Stimulated activated CD4-positive, alpha-beta T cell treated with anti-CD3 and anti-CD28 coated beads, Interleukin-15, amount 100 ng/mL, for 24 hours (primary cell): ENCODE measurements at regions not wholly inside any gene's neighbourhood (a gene's known extent, or its start where the extent isn't known, plus 50 kb on each side); places are given as distances from the start of the nearest gene placed in this dataset.
"Not testable (repeated sequence)": the region's sequence is repeated elsewhere in the genome, so short reads cannot be mapped to it uniquely, and the experiment has no call there.

ENCODE experiments used
- DNase-seq: peaks from one replicate; pipeline ENCODE4 v3.0.0-alpha.2; 2020

DNA sequence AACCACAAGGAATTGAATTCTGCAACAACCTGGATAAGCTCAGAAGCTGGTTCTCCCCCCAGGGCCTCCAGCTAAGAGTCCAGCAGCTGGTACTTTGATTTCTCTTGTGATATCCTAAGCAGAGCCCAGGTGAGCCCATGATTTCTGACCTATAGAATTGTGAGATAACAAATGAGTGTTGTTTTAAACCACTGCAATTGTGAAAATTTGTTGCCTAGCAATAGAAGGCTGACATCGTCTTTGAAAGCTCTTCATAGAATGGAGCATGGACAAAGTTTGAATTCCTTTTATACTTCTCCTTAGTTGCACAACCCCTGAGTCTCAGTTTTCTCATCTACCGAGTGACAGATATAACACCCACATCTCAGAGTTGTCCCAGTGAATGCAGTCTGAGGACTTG, 129.9 kb downstream of the TEX36 start:
- DNase-seq, result no peak

GRCh38 chr10:125551247-125551646, 131.7 kb downstream of the TEX36 start:
- no peak for DNase-seq

DNA sequence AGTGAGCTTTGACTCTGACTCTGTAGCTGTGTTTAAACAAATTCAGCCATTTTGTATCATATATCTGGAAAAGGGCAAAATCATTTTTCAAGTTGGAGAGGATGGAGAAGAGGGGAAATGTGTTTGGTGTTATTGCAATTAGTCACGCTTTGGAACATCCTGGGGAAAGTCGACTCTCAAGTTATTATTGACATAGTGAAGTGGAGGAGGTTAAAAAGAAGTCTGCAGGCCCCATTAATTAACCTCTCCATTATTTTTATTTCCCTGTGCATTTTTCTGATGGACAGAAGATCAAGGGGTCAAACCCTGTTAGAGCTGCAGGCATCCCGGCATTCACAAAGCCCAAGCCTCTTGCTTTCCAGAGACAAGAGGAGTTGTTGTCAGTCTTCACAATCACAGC, 132.6 kb downstream of the TEX36 start:
- DNase-seq, result no peak

DNA sequence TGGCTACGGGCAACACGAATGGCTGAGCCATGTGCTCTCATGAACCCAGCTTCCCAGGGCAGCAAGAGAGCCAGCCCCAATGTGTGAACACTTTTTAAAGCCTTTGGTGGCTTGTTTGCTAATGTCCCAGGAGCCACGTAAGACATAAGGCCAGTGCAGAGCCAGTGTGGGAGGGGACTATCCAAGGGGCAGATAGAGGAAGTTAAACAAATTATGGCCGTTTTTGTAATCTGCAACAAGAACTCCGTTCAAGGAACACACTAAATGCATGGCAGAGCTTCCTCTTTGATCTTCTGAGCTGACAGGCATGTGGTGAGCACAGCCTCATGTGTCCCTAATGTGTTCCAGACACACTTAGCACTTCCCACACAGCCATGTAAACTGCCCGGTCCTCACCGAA, 133.3 kb downstream of the TEX36 start:
- DNase-seq, result no peak

- no peak for DNase-seq
Observed at GRCh38 chr10:125548878-125549277, 134.1 kb downstream of the TEX36 start.

- no peak for DNase-seq
Observed at GRCh38 chr10:125548356-125548755, 134.6 kb downstream of the TEX36 start.

GRCh38 chr10:125547010-125547650, 135.8 kb downstream of the TEX36 start:
- DNase-seq, result no peak

DNA sequence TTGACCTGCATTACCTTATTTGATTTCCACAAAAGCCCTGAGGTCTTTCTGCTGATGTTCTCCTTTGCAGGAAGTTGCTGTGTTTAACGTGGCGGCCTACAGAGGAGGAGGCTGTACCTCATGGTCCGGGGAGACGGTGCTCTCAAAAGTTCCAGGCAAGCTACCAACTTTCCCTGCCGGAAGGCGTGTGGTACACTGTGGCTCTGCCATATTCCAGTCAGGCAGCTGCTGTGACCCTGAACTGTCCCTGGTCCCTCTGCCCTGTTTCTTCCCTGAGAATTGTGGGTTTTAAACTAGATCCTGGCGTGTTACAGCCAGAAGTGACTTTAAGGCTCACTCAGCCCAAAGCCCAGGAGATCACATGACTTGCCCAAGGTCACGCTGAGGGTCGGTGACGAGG, 139.2 kb downstream of the TEX36 start:
- no peak for DNase-seq

GRCh38 chr10:125538947-125539731, 143.8 kb downstream of the TEX36 start:
- no peak for DNase-seq

GRCh38 chr10:125536236-125536635, 146.7 kb downstream of the TEX36 start:
- no peak for DNase-seq

GRCh38 chr10:125535559-125535958, 147.4 kb downstream of the TEX36 start:
- no peak for DNase-seq

- DNase-seq, result no peak
Observed at GRCh38 chr10:125534515-125534914, 148.4 kb downstream of the TEX36 start.

DNA sequence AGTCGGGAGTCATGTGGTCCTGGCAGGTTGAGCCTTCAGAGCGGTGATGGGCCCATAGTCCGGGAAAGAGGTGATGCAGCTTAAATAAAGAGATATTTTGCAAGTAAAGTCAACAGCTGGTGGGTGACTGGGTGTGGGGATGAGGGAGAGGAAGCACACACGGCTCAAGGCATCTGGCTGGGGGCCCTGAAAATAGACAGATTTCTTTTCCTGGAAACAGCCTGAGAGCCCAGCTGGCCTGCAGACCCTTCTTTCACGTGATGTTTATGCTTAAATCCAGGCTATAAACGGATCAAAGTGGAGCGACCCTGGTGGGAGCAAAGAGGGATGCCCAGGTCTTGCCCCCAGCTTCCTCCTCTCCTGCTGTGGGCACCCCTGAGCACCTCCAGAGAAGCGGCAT, 149.1 kb downstream of the TEX36 start:
- DNase-seq, result no peak

DNA sequence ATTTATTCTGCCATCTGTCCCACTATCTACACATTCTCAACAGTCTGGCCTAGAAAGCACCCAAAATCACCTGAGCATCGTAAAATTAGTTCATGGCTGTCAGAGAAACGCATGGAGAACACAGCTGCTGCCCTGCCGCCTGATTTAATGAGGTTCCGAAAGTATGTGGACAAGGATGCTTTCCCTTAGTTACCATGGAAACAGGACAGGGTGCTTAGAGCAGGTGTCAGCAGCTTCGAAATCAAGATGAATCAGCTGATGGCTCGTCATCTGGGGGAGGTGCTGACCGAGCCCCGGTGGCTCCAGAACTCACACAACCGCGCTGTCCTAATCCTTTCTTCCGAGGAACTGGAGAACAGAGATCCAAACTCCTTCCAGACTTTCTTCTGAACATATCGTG, 151.5 kb downstream of the TEX36 start:
- DNase-seq, result no peak

- DNase-seq, result no peak
Observed at GRCh38 chr10:125523347-125523746, 159.6 kb downstream of the TEX36 start.

DNA sequence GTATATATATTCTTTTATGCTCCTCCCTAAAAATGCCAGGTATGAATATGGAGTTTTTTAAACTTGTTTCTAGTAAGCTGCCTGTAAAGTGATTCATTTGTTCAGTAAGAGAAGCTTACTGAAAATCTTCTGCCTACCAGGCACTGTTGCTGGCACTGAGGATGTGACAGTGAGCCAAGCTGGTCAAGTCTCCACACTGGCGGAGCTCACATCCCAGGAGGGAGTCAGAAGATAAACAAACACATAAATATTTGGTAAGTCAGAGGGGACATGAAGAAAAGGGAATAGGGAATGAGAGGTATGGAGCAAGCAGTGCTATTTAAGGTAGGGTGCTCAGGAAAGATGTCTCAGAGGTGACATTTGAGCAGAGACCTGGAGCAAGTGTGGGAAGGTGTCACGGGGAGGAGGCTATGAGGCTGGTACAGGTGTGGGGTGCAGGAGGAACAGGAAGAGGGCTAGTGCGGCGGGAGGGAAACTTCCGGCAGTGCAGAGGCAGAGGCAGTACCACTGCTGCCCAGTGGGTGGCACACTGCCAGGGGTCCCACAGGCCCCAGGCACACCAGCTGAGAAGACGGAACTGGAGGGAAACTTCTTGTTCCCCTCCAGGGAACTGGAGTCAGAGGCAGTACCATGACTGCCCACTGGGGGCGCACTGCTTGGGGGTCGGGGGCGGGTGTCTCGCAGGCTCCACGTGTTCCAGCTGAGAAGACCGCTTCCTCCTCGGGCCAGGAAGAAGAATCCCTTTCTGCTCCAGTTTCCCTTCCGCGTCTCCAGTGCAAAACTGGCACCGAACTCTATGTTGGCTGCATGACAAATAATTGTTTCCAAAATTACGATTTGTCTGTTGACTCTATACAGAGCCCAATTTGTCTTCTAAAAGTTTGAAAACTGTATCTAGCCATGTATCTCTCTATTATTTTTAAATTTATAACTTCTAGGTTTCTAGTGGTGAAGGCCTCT, 161.0 kb downstream of the TEX36 start:
- peak; percentile 34 for DNase-seq

- no peak for DNase-seq
Observed at GRCh38 chr10:125520968-125521367, 162.0 kb downstream of the TEX36 start.

GRCh38 chr10:125518397-125518796, 164.6 kb downstream of the TEX36 start:
- DNase-seq, result not testable (repeated sequence)

- no peak for DNase-seq
Observed at GRCh38 chr10:125515571-125515970, 167.4 kb downstream of the TEX36 start.

- peak; percentile 4 for DNase-seq
Observed at GRCh38 chr10:125514206-125515162, 168.5 kb downstream of the TEX36 start.

GRCh38 chr10:125513429-125514182, 169.4 kb downstream of the TEX36 start:
- DNase-seq, result no peak
